ENCODE measurements at regions not wholly inside any gene's neighbourhood (a gene's known extent, or its start where the extent isn't known, plus 50 kb on each side); places are given as distances from the start of the nearest gene placed in this dataset.

DNA sequence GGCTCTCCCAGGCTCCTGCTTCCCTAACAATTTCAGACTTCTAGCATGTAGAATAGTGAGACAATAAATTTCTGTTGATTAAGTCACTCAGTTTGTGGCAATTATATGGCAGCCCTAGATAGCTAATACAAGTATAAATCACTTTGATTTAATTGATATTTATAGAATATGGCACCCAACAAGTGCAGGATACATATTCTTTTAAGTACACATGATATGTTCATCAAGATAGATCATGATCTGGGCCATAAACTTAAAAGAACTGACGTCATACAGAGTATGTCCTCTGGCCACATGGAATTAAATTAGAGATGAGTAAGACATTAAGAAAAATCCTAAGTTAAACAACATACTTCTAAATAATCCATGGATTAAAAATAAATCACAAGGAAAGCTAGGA lies 67.5 kb upstream of the AMOTL1 start:
- TF ChIP-seq, protein P1, sequence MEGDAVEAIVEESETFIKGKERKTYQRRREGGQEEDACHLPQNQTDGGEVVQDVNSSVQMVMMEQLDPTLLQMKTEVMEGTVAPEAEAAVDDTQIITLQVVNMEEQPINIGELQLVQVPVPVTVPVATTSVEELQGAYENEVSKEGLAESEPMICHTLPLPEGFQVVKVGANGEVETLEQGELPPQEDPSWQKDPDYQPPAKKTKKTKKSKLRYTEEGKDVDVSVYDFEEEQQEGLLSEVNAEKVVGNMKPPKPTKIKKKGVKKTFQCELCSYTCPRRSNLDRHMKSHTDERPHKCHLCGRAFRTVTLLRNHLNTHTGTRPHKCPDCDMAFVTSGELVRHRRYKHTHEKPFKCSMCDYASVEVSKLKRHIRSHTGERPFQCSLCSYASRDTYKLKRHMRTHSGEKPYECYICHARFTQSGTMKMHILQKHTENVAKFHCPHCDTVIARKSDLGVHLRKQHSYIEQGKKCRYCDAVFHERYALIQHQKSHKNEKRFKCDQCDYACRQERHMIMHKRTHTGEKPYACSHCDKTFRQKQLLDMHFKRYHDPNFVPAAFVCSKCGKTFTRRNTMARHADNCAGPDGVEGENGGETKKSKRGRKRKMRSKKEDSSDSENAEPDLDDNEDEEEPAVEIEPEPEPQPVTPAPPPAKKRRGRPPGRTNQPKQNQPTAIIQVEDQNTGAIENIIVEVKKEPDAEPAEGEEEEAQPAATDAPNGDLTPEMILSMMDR (IDR thresholded peaks at IDR 0.05): no peak
- no peak for TF ChIP-seq POLR2A (IDR thresholded peaks at IDR 0.05)

Measured in esophagus squamous epithelium (tissue), 4 donors.